Keratinocyte (primary cell): ENCODE measurements at regions not wholly inside any gene's neighbourhood (a gene's known extent, or its start where the extent isn't known, plus 50 kb on each side); places are given as distances from the start of the nearest gene placed in this dataset.

ENCODE experiments used
- EZH2 ChIP-seq: IDR thresholded peaks from one replicate; pipeline ENCODE4 v1.6.1; 2012; ENCODE audit warnings: inconsistent platforms, mild to moderate bottlenecking, low read length, moderate library complexity
- TF ChIP-seq, protein P1 (sequence below), 3 experiments: IDR thresholded peaks in 1 of 3; conservative IDR thresholded peaks in 1 of 3; optimal IDR thresholded peaks in 1 of 3; 2 replicates in 2 of 3; 3 replicates in 1 of 3; pipeline versions ENCODE3 to v1.5.1; 2011; ENCODE audit warnings: low read length in 3 of 3, mild to moderate bottlenecking in 3 of 3, moderate library complexity in 2 of 3, control low read depth in 1 of 3, inconsistent platforms in 1 of 3; ENCODE audit not compliant: insufficient read depth in 2 of 3; ENCODE audit errors: extremely low read depth in 1 of 3

DNA sequence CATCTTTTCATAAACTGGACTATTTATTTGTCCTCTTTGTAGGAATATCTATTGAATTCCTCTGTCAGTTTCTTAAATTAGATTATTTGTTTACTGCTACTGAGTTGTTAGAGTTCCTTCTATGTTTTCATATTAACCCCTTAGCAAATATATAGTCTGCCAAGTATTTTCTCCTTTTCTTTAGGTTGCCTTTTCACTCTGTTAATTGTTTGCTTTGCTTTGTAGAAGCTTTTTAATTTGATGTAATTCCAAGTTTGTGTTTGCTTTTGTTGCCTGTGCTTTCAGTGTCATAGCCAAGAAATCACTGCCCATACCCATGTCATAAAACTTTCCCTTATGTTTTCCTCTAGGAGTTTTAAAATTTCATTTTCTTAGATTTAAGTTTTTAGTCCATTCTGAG is 256.2 kb upstream of the SEMA3A start:
- TF ChIP-seq, protein P1, sequence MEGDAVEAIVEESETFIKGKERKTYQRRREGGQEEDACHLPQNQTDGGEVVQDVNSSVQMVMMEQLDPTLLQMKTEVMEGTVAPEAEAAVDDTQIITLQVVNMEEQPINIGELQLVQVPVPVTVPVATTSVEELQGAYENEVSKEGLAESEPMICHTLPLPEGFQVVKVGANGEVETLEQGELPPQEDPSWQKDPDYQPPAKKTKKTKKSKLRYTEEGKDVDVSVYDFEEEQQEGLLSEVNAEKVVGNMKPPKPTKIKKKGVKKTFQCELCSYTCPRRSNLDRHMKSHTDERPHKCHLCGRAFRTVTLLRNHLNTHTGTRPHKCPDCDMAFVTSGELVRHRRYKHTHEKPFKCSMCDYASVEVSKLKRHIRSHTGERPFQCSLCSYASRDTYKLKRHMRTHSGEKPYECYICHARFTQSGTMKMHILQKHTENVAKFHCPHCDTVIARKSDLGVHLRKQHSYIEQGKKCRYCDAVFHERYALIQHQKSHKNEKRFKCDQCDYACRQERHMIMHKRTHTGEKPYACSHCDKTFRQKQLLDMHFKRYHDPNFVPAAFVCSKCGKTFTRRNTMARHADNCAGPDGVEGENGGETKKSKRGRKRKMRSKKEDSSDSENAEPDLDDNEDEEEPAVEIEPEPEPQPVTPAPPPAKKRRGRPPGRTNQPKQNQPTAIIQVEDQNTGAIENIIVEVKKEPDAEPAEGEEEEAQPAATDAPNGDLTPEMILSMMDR (optimal IDR thresholded peaks at IDR 0.05 in 1 of 3, IDR thresholded peaks at IDR 0.05 in 1 of 3, conservative IDR thresholded peaks at IDR 0.05 in 1 of 3; ENCODE audit: extremely low read depth in 1 of 3, insufficient read depth in 2 of 3, low read length in 3 of 3) = no peak
- TF ChIP-seq EZH2 = no peak
